Activated CD8-positive, alpha-beta T cell treated with anti-CD3 and anti-CD28 coated beads for 36 hours (primary cell): ENCODE measurements at regions not wholly inside any gene's neighbourhood (a gene's known extent, or its start where the extent isn't known, plus 50 kb on each side); places are given as distances from the start of the nearest gene placed in this dataset.

Experiments used
- ATAC-seq: fragments of 200-7000 bp; cut with Tn5 transposase; one replicate; pipeline ENCODE4 v1.10.0; 2021; ENCODE audit warnings: mild to moderate bottlenecking, moderate library complexity
- CTCF ChIA-PET: fragments of 350-600 bp; sonication (Branson Sonifier 250); formaldehyde crosslinking; loops from one replicate; lab custom pipeline; 2021; ENCODE audit warnings: antibody characterized with exemption; lab: Charles Lee
- POLR2A ChIA-PET: fragments of 350-600 bp; sonication (Branson Sonifier 250); formaldehyde crosslinking; loops from one replicate; lab custom pipeline; 2021; ENCODE audit warnings: antibody characterized with exemption; lab: Charles Lee
- DNase-seq: peaks from one replicate; pipeline ENCODE4 v3.0.0-alpha.2; 2020
- H3K27ac Mint-ChIP-seq: one replicate; pipeline ENCODE4 v1.8.0; 2021; ENCODE audit warnings: mild to moderate bottlenecking, mixed read lengths
- H3K27me3 Mint-ChIP-seq: one replicate; pipeline ENCODE4 v1.8.0; 2021; ENCODE audit warnings: mixed read lengths
- H3K36me3 Mint-ChIP-seq: one replicate; pipeline ENCODE4 v1.8.0; 2021; ENCODE audit warnings: low read depth, mixed read lengths
- H3K4me1 Mint-ChIP-seq: one replicate; pipeline ENCODE4 v1.8.0; 2021; ENCODE audit warnings: low read depth, mixed read lengths
- H3K4me3 Mint-ChIP-seq: one replicate; pipeline ENCODE4 v1.8.0; 2021; ENCODE audit warnings: mild to moderate bottlenecking, moderate library complexity, mixed read lengths
- H3K9me3 Mint-ChIP-seq: one replicate; pipeline ENCODE4 v1.8.0; 2021; ENCODE audit warnings: mixed read lengths
- CTCF ChIP-seq: fragments of 200-600 bp; IDR thresholded peaks from one replicate; pipeline ENCODE4 v1.8.0; 2022; ENCODE audit warnings: antibody characterized with exemption, mild to moderate bottlenecking
- intact Hi-C: fragments of 100-400 bp; cut with micrococcal nuclease; formaldehyde crosslinking; loops from one replicate; pipeline ENCODE4 v1.10.0; 2022

GRCh38 chr18:29154758-29155725 lies 978.1 kb upstream of the CDH2 start:
- no peaks in the 10 kb centered on the region for H3K4me1 Mint-ChIP-seq
- H3K36me3 Mint-ChIP-seq: no peaks in the 10 kb centered on the region
- ATAC-seq (no peak), DNase-seq (no peak)
- H3K4me3 Mint-ChIP-seq: no peak overlapping the region
- H3K27me3 Mint-ChIP-seq: no peaks in the 10 kb centered on the region
- ChIA-PET CTCF (no interaction called here), POLR2A (no interaction called here)
- H3K9me3 Mint-ChIP-seq: peaks cover 13% of the 10 kb centered on the region
- no peak for TF ChIP-seq CTCF
- H3K27ac Mint-ChIP-seq: no peak overlapping the region
- intact Hi-C loops: no loop called here

- H3K27ac Mint-ChIP-seq: no peak overlapping the region
- POLR2A ChIA-PET: no interaction called here
- no peak for DNase-seq
- CTCF ChIA-PET: no interaction called here
- no peaks in the 10 kb centered on the region for H3K27me3 Mint-ChIP-seq
- H3K4me3 Mint-ChIP-seq: no peak overlapping the region
- no peak for ATAC-seq
- intact Hi-C loops: no loop called here
- H3K9me3 Mint-ChIP-seq: peaks cover 13% of the 10 kb centered on the region
- no peaks in the 10 kb centered on the region for H3K4me1 Mint-ChIP-seq
- H3K36me3 Mint-ChIP-seq: no peaks in the 10 kb centered on the region
- TF ChIP-seq CTCF: no peak
These were observed 977.3 kb upstream of the CDH2 start for GRCh38 chr18:29154196-29154757.

GRCh38 chr18:29153091-29153490 lies 976.2 kb upstream of the CDH2 start:
- ChIA-PET POLR2A (no interaction called here), CTCF (no interaction called here)
- no peak overlapping the region for H3K4me3 Mint-ChIP-seq
- H3K27ac Mint-ChIP-seq: no peak overlapping the region
- peaks cover 9% of the 10 kb centered on the region for H3K9me3 Mint-ChIP-seq
- no peaks in the 10 kb centered on the region for H3K36me3 Mint-ChIP-seq
- DNase-seq: no peak
- H3K27me3 Mint-ChIP-seq: no peaks in the 10 kb centered on the region
- no peak for TF ChIP-seq CTCF
- no peak for ATAC-seq
- no peaks in the 10 kb centered on the region for H3K4me1 Mint-ChIP-seq
- intact Hi-C loops: no loop called here

GRCh38 chr18:29147944-29148343 lies 971.0 kb upstream of the CDH2 start:
- intact Hi-C loops: no loop called here
- POLR2A ChIA-PET: no interaction called here
- no peak for TF ChIP-seq CTCF
- no peaks in the 10 kb centered on the region for H3K27me3 Mint-ChIP-seq
- no peak for ATAC-seq
- H3K27ac Mint-ChIP-seq: no peak overlapping the region
- H3K4me1 Mint-ChIP-seq: no peaks in the 10 kb centered on the region
- H3K4me3 Mint-ChIP-seq: no peak overlapping the region
- DNase-seq: no peak
- no peaks in the 10 kb centered on the region for H3K36me3 Mint-ChIP-seq
- CTCF ChIA-PET: no interaction called here
- H3K9me3 Mint-ChIP-seq: peaks cover 8% of the 10 kb centered on the region

GRCh38 chr18:29146068-29146467 lies 969.1 kb upstream of the CDH2 start:
- Mint-ChIP-seq H3K36me3 (no peaks in the 10 kb centered on the region), H3K27me3 (no peaks in the 10 kb centered on the region), H3K4me3 (no peak overlapping the region), H3K4me1 (no peaks in the 10 kb centered on the region), H3K27ac (no peak overlapping the region), H3K9me3 (peaks cover 7% of the 10 kb centered on the region)
- ChIA-PET CTCF (no interaction called here), POLR2A (no interaction called here)
- no peak for TF ChIP-seq CTCF
- ATAC-seq (no peak), DNase-seq (no peak)
- intact Hi-C loops: no loop called here
